ENCODE measurements at regions not wholly inside any gene's neighbourhood (a gene's known extent, or its start where the extent isn't known, plus 50 kb on each side); places are given as distances from the start of the nearest gene placed in this dataset.

- DNase-seq (ENCODE audit: low spot score) = no peak
These were observed 612.3 kb upstream of the BTBD3 start for GRCh38 chr20:11305406-11305805.

- no peak for DNase-seq (ENCODE audit: low spot score)
These were observed 606.0 kb upstream of the BTBD3 start for GRCh38 chr20:11311659-11312224.

GRCh38 chr20:11315525-11315924 lies 602.2 kb upstream of the BTBD3 start:
- no peak for DNase-seq (ENCODE audit: low spot score)

DNA sequence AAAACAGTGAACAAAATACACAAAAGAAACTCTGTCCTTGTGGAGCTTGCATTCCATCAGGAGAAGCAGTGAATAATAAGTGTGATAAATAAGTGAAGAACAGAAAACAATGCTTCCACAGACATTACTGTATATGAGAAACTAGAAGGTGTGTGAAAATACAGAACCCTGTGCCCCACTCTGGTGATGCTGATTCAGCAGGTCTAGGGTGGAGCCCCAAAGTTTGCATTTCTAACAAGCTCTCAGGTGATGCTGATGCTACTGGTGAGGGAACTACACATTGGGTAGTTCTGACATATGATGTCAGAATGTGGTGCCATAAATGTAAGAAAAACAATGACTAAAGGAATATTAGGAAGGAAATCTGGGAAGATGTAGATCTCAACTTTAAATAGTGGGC lies 601.4 kb upstream of the BTBD3 start:
- no peak for DNase-seq (ENCODE audit: low spot score)

GRCh38 chr20:11320033-11320432 lies 597.7 kb upstream of the BTBD3 start:
- DNase-seq (ENCODE audit: low spot score) = no peak

DNA sequence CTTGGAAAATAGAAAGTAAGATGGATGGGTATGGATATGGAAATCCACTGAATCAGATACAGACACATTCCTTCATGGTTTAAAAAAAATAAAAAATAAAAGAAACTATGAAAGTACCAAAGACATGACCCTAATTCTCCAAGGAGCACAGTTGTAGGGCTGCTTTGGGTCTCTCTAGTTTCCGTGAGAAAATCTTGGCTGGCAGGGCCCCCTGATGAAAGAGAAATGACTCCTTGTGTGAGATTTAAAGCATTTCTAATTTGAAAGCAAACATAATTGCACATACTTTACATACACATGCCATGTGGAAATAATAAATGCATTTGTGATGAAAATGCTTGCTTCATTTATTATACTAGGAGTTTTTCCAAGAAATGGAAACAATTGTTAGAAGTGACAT lies 593.9 kb upstream of the BTBD3 start:
- DNase-seq (ENCODE audit: low spot score) = no peak

- no peak for DNase-seq (ENCODE audit: low spot score)
These were observed 592.7 kb upstream of the BTBD3 start for GRCh38 chr20:11324990-11325389.

DNA sequence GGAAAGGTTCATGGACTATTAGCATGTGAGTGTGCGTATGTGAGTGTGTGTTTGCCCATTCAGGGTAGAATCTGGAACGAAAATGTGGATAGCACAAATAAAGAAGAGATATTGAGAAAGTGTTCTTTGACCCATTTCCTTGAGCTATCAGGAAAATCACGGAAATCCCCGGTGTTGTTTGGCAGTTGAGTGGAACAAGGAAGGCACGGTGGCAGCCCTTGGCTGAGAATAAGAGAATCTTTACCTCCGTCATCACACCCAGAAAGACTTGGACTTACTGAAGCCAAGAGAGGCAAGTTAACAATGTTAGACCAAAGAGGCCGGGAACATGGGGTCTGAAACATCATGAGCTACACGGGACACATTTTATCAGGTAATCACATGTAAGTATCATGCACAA lies 588.9 kb upstream of the BTBD3 start:
- DNase-seq (ENCODE audit: low spot score) = no peak

GRCh38 chr20:11329271-11329670 lies 588.4 kb upstream of the BTBD3 start:
- no peak for DNase-seq (ENCODE audit: low spot score)

DNA sequence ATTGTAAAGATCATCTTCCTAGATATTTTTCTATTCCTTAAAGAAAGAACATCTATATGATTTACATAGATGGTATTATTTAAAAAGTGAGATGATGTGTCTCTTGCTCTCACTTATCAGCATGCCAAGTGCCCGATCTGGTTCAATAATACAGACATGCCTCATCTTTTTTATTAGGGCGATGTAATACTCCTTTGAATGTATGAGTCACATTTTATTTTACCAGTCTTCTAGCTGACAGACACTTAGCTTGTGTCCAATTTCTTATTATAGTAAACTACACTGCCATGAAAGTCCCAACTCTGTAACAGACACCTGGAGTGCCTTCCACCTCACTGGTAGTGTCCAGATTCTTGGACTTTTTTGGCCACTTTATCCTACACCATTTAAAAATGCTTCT lies 586.6 kb upstream of the BTBD3 start:
- no peak for DNase-seq (ENCODE audit: low spot score)

DNA sequence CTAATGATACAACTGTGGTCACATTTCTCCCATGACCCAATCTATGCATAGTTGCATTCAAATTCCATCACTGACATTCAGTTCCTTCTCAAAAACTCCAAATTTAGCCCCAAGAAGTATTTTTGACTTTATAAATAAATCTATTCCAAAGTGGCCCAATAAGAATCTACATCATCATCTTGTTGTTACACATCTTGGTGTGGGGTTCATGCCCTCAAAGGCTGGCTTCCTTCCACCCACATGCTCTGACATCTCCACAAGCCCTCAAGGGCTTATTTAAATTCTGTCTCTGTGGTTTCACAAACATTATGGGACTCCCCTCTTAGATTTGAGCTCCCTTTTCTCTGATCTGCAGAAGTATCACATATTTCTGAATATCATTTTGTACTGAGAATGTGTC lies 585.3 kb upstream of the BTBD3 start:
- DNase-seq (ENCODE audit: low spot score) = no peak

DNA sequence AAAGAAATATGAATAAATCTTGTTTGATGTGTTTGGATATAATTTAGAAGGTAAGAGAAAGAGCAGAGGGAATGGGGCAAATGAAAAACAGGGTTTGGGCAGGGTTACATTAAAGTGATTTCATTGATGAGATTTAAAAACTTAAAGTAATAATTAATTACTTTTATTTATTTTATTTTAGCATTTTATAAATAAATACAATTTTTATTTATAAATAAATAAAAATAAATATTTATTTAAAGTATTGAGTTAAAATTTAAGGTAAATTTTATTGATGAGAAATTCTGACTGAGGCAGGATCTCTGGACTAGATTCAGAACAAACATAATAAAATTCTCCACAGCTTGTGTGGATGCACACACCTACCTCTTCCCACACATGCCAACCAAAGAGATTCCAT lies 584.1 kb upstream of the BTBD3 start:
- DNase-seq (ENCODE audit: low spot score) = no peak

DNA sequence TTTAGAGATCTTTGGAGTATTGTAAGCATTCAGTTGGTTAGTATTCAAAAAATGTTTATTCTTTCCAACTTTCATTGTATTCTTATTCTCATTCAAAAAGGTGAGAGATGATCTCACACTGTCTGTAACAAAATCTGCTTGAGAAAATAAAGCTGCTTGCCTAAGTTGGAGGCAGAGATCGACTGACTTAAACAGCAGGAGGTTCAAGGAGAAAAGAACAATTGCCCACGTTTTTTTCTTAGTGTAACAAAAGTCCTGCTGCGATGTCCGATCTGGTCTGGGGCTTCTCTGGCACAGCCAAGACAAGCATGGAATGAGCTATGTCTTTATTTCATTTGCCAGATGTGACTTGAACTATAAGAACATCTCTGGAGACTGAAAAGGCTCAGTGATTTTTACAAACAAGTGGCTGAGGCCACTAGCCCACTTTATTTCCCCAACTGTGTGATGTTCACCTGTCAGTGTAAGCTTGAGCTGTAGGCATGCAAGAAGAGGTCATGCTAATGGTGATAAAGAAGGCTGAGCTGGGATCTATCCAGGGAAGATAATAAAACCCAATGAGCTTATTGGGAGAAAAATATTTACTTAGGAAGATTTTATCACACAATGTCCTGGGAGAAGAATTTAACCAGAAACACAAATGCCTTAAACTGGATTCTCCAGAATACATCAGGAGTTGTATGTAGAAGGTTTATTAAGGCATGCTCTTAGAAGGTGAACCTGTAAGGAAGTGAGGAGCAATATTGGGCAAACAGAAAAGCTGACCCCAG lies 580.1 kb upstream of the BTBD3 start:
- no peak for DNase-seq (ENCODE audit: low spot score)

DNA sequence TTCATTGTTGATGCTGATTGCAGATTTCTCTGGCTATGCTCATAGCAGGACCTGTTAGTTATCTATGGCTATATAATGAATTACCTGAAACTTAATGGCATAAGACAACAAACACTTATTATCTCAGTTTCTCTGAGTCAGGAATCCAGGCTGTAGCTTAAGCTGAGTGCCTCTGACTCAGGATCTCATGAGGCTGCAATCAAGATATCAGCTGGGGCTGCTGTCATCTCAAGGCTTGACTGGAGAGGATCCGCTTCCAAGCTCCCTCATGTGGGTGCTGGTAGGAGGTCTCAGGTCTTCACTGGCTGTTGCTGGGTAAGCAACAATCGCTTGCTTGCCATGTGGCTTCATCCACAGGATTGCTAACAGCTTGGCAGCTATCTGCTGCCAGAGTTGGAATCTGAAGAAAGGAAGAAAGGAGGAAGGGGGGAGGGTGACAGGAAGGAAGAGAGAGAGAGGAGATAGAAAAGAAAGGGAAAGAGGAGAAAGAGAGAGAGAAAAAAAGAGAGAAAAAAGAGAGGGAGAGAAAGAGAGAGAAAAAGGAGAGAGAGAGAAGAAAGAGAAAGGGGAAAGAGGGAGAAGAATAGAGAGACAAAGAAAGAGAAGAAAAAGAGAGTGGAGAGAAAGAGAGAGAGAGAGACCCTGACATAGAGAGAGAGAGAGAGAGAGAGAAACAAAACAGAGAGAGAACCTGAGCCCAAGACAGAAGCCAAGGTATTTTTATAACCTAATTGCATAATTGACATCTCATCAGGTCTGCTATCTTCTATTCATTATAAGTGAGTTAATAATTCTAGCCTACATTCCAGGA lies 579.0 kb upstream of the BTBD3 start:
- no peak for DNase-seq (ENCODE audit: low spot score)

GRCh38 chr20:11344939-11345338 lies 572.8 kb upstream of the BTBD3 start:
- no peak for DNase-seq (ENCODE audit: low spot score)

DNA sequence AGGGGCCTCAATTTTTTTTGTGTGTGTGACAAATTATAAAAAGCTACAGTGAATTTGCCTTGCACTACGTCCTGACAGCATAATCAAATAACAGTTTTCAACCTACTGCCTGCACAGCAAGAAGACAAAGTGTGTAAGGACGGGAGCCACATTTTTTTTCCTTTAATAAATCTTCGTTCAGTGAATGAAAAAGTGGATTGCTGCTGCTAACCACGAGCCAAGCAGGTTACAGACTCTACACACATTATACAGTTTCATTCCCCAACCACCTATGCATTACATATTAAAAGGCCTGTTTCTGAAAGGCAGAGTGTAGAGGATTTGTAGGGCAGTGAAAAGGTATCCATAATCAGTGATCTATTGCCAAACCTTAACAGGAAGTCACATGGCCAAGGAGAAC lies 570.0 kb upstream of the BTBD3 start:
- DNase-seq (ENCODE audit: low spot score) = no peak

DNA sequence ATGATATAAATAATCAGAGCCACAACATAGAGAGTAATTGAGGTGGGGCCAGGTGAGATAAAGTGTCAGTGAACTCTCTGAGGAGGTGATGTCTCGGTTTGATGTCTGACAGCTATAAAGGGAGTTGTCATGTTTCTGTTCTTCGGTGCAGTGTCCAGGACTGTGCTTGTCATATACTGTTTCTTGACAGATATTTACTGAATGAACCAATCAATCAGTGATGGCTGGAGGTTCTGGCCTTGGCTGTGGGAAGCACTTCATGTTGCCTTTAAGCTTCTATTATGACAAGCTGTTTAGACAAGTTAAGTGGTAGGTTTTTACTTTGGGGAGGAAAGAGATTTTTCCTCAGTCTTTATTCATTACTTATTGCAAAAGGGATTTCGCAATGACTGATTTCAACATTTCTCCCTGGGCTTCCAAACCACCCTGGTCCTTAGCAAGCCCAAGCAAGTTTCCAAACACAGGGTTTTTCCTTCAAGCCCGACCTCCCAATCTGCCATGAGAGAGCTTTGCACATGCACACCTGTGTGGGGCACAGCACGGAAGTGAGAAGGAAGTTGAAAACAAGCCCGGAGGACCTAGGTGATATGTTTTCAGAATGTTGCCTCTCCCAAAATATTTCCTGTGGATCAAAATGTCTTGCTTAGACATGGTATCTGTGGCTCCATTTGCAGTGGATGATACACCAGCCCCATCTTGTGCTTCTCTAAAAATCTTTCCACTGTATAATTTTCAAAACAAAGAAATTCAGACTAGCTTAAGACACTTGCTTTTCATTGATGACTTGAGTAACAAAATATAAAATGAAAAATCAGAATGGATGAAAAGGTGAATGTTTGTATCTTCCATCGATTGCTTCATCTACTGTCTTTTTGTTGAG lies 567.3 kb upstream of the BTBD3 start:
- DNase-seq (ENCODE audit: low spot score) = no peak

GRCh38 chr20:11352041-11352440 lies 565.7 kb upstream of the BTBD3 start:
- DNase-seq (ENCODE audit: low spot score) = no peak

- no peak for DNase-seq (ENCODE audit: low spot score)
These were observed 562.8 kb upstream of the BTBD3 start for GRCh38 chr20:11354846-11355245.

DNA sequence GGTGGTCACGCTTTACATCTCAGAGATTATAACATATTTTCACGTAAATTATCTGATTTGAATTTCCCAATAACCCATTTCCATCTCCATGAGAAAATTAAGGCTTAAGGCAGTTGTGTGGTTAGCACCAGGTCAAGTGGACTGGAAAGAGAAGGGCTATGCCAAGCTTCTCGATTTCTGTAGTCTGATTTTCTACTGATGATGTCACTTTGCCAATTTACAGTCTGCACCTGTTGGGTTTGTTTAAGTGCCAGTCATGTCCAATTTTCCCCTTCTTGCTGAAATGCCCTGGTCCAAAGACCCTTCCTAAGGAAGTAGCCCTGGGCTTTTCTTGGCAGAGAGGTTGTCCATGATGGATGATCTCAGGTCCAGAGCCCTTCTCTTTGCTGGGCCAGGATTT lies 562.3 kb upstream of the BTBD3 start:
- DNase-seq (ENCODE audit: low spot score) = no peak

GRCh38 chr20:11356061-11356460 lies 561.6 kb upstream of the BTBD3 start:
- no peak for DNase-seq (ENCODE audit: low spot score)

DNA sequence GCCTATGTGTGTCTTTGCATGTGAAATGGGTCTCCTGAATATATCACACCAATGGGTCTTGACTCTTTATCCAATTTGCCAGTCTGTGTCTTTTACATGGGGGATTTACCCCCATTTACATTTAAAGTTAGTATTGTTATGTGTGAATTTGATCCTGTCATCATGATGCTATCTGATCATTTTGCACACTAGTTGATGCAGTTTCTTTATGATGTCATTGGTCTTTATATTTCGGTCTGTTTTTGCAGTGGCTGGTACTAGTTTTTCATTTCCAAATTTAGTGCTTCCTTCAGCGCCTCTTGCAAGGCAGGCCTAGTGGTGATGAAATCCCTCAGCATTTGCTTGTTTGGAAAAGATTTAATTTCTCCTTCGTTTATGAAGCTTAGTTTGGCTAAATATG lies 555.2 kb upstream of the BTBD3 start:
- DNase-seq (ENCODE audit: low spot score) = no peak
